Hepatocyte (in vitro differentiated cells): ENCODE measurements at regions not wholly inside any gene's neighbourhood (a gene's known extent, or its start where the extent isn't known, plus 50 kb on each side); places are given as distances from the start of the nearest gene placed in this dataset.

Experiments used
- DNase-seq: peaks from one replicate; pipeline ENCODE4 v3.0.0-alpha.2; 2016; ENCODE audit warnings: low spot score
- H2AFZ ChIP-seq: fragments of 200-600 bp; sonication (generic); 2 replicates; pipeline ENCODE4 v1.6.0; 2016; ENCODE audit warnings: antibody characterized with exemption, mild to moderate bottlenecking
- H3K27ac ChIP-seq: fragments of 200-600 bp; sonication (generic); 2 replicates; pipeline ENCODE4 v1.5.1; 2016; ENCODE audit warnings: mild to moderate bottlenecking
- H3K27me3 ChIP-seq: fragments of 200-600 bp; sonication (generic); 2 replicates; pipeline ENCODE4 v1.6.1; 2016
- H3K36me3 ChIP-seq: fragments of 200-600 bp; sonication (generic); replicated peaks from 2 replicates; pipeline ENCODE4 v1.5.1; 2016; ENCODE audit warnings: low read depth; ENCODE audit not compliant: insufficient read depth
- H3K4me1 ChIP-seq: fragments of 200-600 bp; sonication (generic); 2 replicates; pipeline ENCODE4 v1.5.1; 2016; ENCODE audit warnings: mild to moderate bottlenecking, moderate library complexity; ENCODE audit not compliant: insufficient read depth
- H3K4me2 ChIP-seq: fragments of 200-600 bp; sonication (generic); 2 replicates; pipeline ENCODE4 v1.6.0; 2016
- H3K4me3 ChIP-seq: fragments of 200-600 bp; sonication (generic); 2 replicates; pipeline ENCODE4 v1.5.1; 2016; ENCODE audit warnings: mild to moderate bottlenecking
- H3K79me2 ChIP-seq: fragments of 200-600 bp; sonication (generic); 2 replicates; pipeline ENCODE4 v1.6.0; 2017; ENCODE audit warnings: mild to moderate bottlenecking
- H3K9me2 ChIP-seq: fragments of 200-600 bp; sonication (generic); replicated peaks from 2 replicates; pipeline ENCODE4 v1.6.0; 2017; ENCODE audit warnings: mild to moderate bottlenecking; ENCODE audit not compliant: insufficient read depth
- H3K9me3 ChIP-seq: fragments of 200-600 bp; sonication (generic); 2 replicates; pipeline ENCODE4 v1.5.1; 2016; ENCODE audit warnings: low read depth, mild to moderate bottlenecking
- H4K20me1 ChIP-seq: fragments of 200-600 bp; sonication (generic); 2 replicates; pipeline ENCODE4 v1.6.0; 2016; ENCODE audit warnings: mild to moderate bottlenecking; ENCODE audit not compliant: insufficient read depth, poor library complexity, severe bottlenecking
- CTCF ChIP-seq: fragments of 200-600 bp; sonication (generic); IDR thresholded peaks from 2 replicates; pipeline ENCODE4 v1.5.1; 2016; ENCODE audit warnings: antibody characterized with exemption, mild to moderate bottlenecking; ENCODE audit not compliant: poor library complexity
- EZH2 ChIP-seq: fragments of 200-600 bp; sonication (generic); IDR thresholded peaks from 2 replicates; pipeline ENCODE4 v1.6.1; 2016; ENCODE audit warnings: antibody characterized with exemption, mild to moderate bottlenecking, borderline replicate concordance
- EZH2phosphoT487 ChIP-seq: fragments of 200-600 bp; sonication (generic); IDR thresholded peaks from one replicate; pipeline ENCODE4 v1.6.1; 2018; ENCODE audit warnings: antibody characterized with exemption, mild to moderate bottlenecking, low read depth, moderate library complexity; ENCODE audit not compliant: unreplicated experiment, severe bottlenecking
- WGBS: methylation state at CpG from one replicate; pipeline ENCODE4 v1.1.6; 2016; ENCODE audit warnings: low lambda C conversion rate; ENCODE audit errors: missing lambda C conversion rate; 5-methylcytosine and 5-hydroxymethylcytosine counted together

DNA sequence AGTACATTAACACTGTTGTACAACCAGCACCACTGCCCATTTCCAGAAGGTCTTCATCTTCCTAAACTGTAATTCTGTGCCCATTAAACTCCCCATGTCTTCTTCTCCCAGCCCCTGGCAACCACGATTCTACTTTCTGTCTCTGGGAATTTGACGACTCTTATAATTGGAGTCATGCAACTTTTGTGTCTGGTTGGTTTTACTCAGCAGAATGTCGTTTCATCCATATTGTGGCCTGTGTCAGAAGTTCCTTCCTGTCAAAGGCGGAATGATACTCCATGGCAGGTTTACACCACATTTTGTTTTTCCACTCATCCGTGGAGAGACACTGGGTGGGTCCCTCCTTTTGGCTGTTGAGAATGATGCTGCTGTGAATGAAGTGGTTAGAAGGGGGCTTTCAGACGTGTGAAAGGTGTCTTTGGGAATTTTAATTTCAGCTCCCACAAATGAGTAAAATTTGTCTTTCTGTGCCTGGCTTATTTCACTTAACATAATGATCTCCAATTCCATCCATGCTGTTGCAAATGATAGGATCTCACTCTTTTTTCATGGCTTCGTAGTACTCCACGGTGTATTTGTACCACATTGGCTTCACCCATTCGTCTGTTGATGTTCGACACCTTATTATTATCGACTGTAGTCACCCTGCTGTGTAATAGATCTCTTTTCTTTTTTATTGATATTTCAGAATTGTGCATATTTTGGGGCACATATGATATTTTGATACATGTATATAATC lies 86.1 kb upstream of the SEPTIN5 start:
- TF ChIP-seq EZH2phosphoT487 = no peak
- TF ChIP-seq CTCF = no peak
- Histone ChIP-seq H3K27ac (no peak overlapping the region), H3K9me3 (no peaks in the 10 kb centered on the region), H3K4me3 (no peak overlapping the region), H3K9me2 (no peaks in the 10 kb centered on the region), H3K4me2 (no peak overlapping the region), H3K4me1 (no peaks in the 10 kb centered on the region), H3K79me2 (no peaks in the 10 kb centered on the region), H4K20me1 (no peaks in the 10 kb centered on the region), H2AFZ (no peak overlapping the region), H3K27me3 (no peaks in the 10 kb centered on the region), H3K36me3 (no peaks in the 10 kb centered on the region)
- 86% methylated on average over 11 of the region's 11 CpGs for WGBS
- DNase-seq = no peak

DNA sequence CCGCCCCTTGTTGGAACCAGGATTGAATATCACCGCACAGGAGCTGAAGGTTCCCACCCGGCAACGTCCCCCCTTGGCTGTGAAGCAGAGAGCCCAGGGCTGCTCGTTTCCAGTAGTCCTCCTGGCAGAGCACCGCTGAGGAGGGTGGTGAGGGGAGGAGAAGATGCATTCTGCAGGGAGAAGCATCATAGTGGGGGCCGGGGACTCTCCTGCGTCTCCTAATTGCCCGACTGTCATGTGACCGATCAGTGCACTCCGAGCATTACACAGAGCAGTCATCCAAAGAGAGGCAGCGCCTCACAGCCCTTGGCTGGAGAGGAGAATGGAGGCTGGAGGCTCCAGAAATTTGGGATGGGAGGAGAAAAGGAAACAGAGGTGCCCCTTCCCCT lies 85.0 kb upstream of the SEPTIN5 start:
- Histone ChIP-seq H3K27me3 (no peaks in the 10 kb centered on the region), H3K9me3 (no peaks in the 10 kb centered on the region), H3K4me3 (no peak overlapping the region), H3K9me2 (no peaks in the 10 kb centered on the region), H3K4me1 (no peaks in the 10 kb centered on the region), H3K4me2 (no peak overlapping the region), H3K79me2 (no peaks in the 10 kb centered on the region), H3K36me3 (no peaks in the 10 kb centered on the region), H4K20me1 (no peaks in the 10 kb centered on the region), H2AFZ (no peak overlapping the region), H3K27ac (no peak overlapping the region)
- 88% methylated on average over 9 of the region's 12 CpGs for WGBS
- TF ChIP-seq EZH2 (no peak), CTCF (no peak), EZH2phosphoT487 (no peak)
- no peak for DNase-seq

- no peak overlapping the region for H3K4me2 ChIP-seq
- no peaks in the 10 kb centered on the region for H3K4me1 ChIP-seq
- H3K9me2 ChIP-seq = no peaks in the 10 kb centered on the region
- H3K27ac ChIP-seq = no peak overlapping the region
- H3K36me3 ChIP-seq = no peaks in the 10 kb centered on the region
- H3K9me3 ChIP-seq = no peaks in the 10 kb centered on the region
- no peaks in the 10 kb centered on the region for H3K79me2 ChIP-seq
- TF ChIP-seq CTCF (peak; percentile 97), EZH2 (no peak), EZH2phosphoT487 (no peak)
- DNase-seq = peak; percentile 90
- no peak overlapping the region for H2AFZ ChIP-seq
- WGBS = 27% methylated on average over 13 of the region's 13 CpGs
- H3K4me3 ChIP-seq = no peak overlapping the region
- no peaks in the 10 kb centered on the region for H3K27me3 ChIP-seq
- no peaks in the 10 kb centered on the region for H4K20me1 ChIP-seq
Observed at GRCh38 chr22:19629720-19630419, 84.4 kb upstream of the SEPTIN5 start.
